Neuronal stem cell (in vitro differentiated cells): ENCODE measurements at regions not wholly inside any gene's neighbourhood (a gene's known extent, or its start where the extent isn't known, plus 50 kb on each side); places are given as distances from the start of the nearest gene placed in this dataset.
"Not testable (repeated sequence)": the region's sequence is repeated elsewhere in the genome, so short reads cannot be mapped to it uniquely, and the experiment has no call there.

Experiments used
- DNase-seq: peaks from one replicate; pipeline ENCODE4 v3.0.0-alpha.2; 2013; ENCODE audit warnings: low spot score
- H2AFZ ChIP-seq: one replicate; pipeline ENCODE4 v1.6.1; 2013; ENCODE audit warnings: mild to moderate bottlenecking, low read length, inconsistent platforms
- H2AK5ac ChIP-seq: 2 replicates; pipeline ENCODE4 v1.6.1; 2013; ENCODE audit warnings: low read depth, mild to moderate bottlenecking, inconsistent platforms, low read length, moderate library complexity, mixed read lengths
- H2BK120ac ChIP-seq: 2 replicates; pipeline ENCODE4 v1.6.1; 2013; ENCODE audit warnings: low read depth, mild to moderate bottlenecking, inconsistent platforms, low read length, moderate library complexity, mixed read lengths
- H2BK12ac ChIP-seq: one replicate; pipeline ENCODE4 v1.6.1; 2013; ENCODE audit warnings: low read length, inconsistent platforms
- H2BK15ac ChIP-seq: 2 replicates; pipeline ENCODE4 v1.6.1; 2013; ENCODE audit warnings: mild to moderate bottlenecking, low read length, inconsistent platforms, mixed read lengths
- H2BK5ac ChIP-seq: one replicate; pipeline ENCODE4 v1.6.1; 2013; ENCODE audit warnings: inconsistent platforms, mild to moderate bottlenecking, low read length, moderate library complexity
- H3K14ac ChIP-seq: one replicate; pipeline ENCODE4 v1.6.1; 2013; ENCODE audit warnings: low read length, inconsistent platforms
- H3K18ac ChIP-seq: 2 replicates; pipeline ENCODE4 v1.6.1; 2013; ENCODE audit warnings: low read length, inconsistent platforms
- H3K23ac ChIP-seq: 2 replicates; pipeline ENCODE4 v1.6.1; 2013; ENCODE audit warnings: low read depth, mild to moderate bottlenecking, mixed read lengths, low read length, inconsistent platforms; ENCODE audit not compliant: poor library complexity
- H3K27ac ChIP-seq: replicated peaks from 3 replicates; pipeline ENCODE4 v1.5.1; 2013; ENCODE audit warnings: low read length, inconsistent platforms
- H3K27me3 ChIP-seq, 3 experiments: 2 replicates each; pipeline ENCODE4 v1.6.1; 2013; ENCODE audit warnings: low read length in 3 of 3, mild to moderate bottlenecking in 2 of 3, inconsistent platforms in 1 of 3, low read depth in 1 of 3, mixed read lengths in 1 of 3, moderate library complexity in 1 of 3; ENCODE audit not compliant: control insufficient read depth in 3 of 3, insufficient read depth in 3 of 3
- H3K36me3 ChIP-seq, 2 donors: replicated peaks in 1 of 2; 2 replicates each; pipeline ENCODE4 v1.6.1; 2013; ENCODE audit warnings: low read length in 2 of 2; ENCODE audit not compliant: control insufficient read depth in 2 of 2, insufficient read depth in 2 of 2
- H3K4ac ChIP-seq: 2 replicates; pipeline ENCODE4 v1.6.1; 2013; ENCODE audit warnings: inconsistent platforms, mild to moderate bottlenecking, low read length, moderate library complexity
- H3K4me1 ChIP-seq, 2 donors: 1 replicate in 1 of 2; 2 replicates in 1 of 2; pipeline ENCODE4 v1.6.1; 2013; ENCODE audit warnings: low read length in 2 of 2, low read depth in 1 of 2; ENCODE audit not compliant: control insufficient read depth in 2 of 2, insufficient read depth in 1 of 2
- H3K4me2 ChIP-seq: one replicate; pipeline ENCODE4 v1.6.1; 2013; ENCODE audit warnings: mild to moderate bottlenecking, low read length, inconsistent platforms; ENCODE audit not compliant: insufficient read depth, poor library complexity, severe bottlenecking
- H3K4me3 ChIP-seq, 2 donors: 2 replicates each; pipeline ENCODE4 v1.5.1; 2013; ENCODE audit warnings: low read length in 2 of 2, mild to moderate bottlenecking in 2 of 2, inconsistent platforms in 1 of 2, moderate library complexity in 1 of 2
- H3K79me1 ChIP-seq: one replicate; pipeline ENCODE4 v1.6.1; 2013; ENCODE audit warnings: low read depth, mild to moderate bottlenecking, inconsistent platforms, low read length, moderate library complexity
- H3K9ac ChIP-seq: one replicate; pipeline ENCODE4 v1.6.1; 2013; ENCODE audit warnings: mild to moderate bottlenecking, low read depth, low read length, inconsistent platforms; ENCODE audit not compliant: poor library complexity
- H3K9me3 ChIP-seq, 2 donors: replicated peaks in 1 of 2; 2 replicates each; pipeline versions ENCODE3 to v1.6.1; 2013; ENCODE audit warnings: low read length in 2 of 2, mild to moderate bottlenecking in 2 of 2, inconsistent platforms in 1 of 2, low read depth in 1 of 2, mixed read lengths in 1 of 2, moderate library complexity in 1 of 2; ENCODE audit not compliant: control insufficient read depth in 2 of 2, insufficient read depth in 1 of 2
- H4K8ac ChIP-seq: one replicate; pipeline ENCODE4 v1.6.1; 2013; ENCODE audit warnings: low read depth, mild to moderate bottlenecking, inconsistent platforms, low read length, moderate library complexity
- H4K91ac ChIP-seq: one replicate; pipeline ENCODE4 v1.6.1; 2013; ENCODE audit warnings: low read length, low read depth, mild to moderate bottlenecking, inconsistent platforms; ENCODE audit not compliant: poor library complexity
- WGBS, 2 donors: extraction: QIAGEN DNeasy Blood & Tissue Kit; methylation state at CpG; one replicate each; pipeline ENCODE4 v1.1.7; 2013; ENCODE audit warnings: missing lambda C conversion rate in 2 of 2, mixed read lengths in 1 of 2; ENCODE audit not compliant: insufficient read length in 2 of 2, insufficient replicate concordance in 1 of 2; ENCODE audit errors: extremely low coverage in 2 of 2; 5-methylcytosine and 5-hydroxymethylcytosine counted together

- not testable (repeated sequence) for H3K4me3 ChIP-seq, H3K4ac ChIP-seq, H2BK15ac ChIP-seq, DNase-seq, H3K27ac ChIP-seq, H2AFZ ChIP-seq, H4K91ac ChIP-seq, H3K14ac ChIP-seq, H2BK12ac ChIP-seq, H3K9ac ChIP-seq, H2BK5ac ChIP-seq, H3K4me2 ChIP-seq, H3K18ac ChIP-seq, H3K27me3 ChIP-seq, H2BK120ac ChIP-seq, H3K9me3 ChIP-seq, H3K36me3 ChIP-seq, H2AK5ac ChIP-seq, H4K8ac ChIP-seq, H3K23ac ChIP-seq, H3K79me1 ChIP-seq, H3K4me1 ChIP-seq
- WGBS, 2 donors, result no CpG with 5 or more reads among the region's 23 CpGs
Observed at GRCh38 chrX:83749736-83750135, 111.2 kb upstream of the CYLC1 start.

GRCh38 chrX:83750451-83750850 is 110.5 kb upstream of the CYLC1 start:
- H3K4me3 ChIP-seq, result not testable (repeated sequence)
- WGBS, 2 donors, result no CpG with 5 or more reads among the region's 15 CpGs

GRCh38 chrX:83759872-83760271 is 101.1 kb upstream of the CYLC1 start:
- no peak overlapping the region for H3K18ac ChIP-seq

More at GRCh38 chrX:83750451-83750850, 110.5 kb upstream of the CYLC1 start:
- H3K4ac ChIP-seq, H2AFZ ChIP-seq, H2BK5ac ChIP-seq, H3K18ac ChIP-seq, H3K4me2 ChIP-seq, H3K9ac ChIP-seq, H2BK12ac ChIP-seq, H3K79me1 ChIP-seq, DNase-seq, H3K23ac ChIP-seq, H4K91ac ChIP-seq, H3K9me3 ChIP-seq, H3K36me3 ChIP-seq, H4K8ac ChIP-seq, H3K4me1 ChIP-seq, H2AK5ac ChIP-seq, H3K27ac ChIP-seq, H3K14ac ChIP-seq, H2BK15ac ChIP-seq, H2BK120ac ChIP-seq, H3K27me3 ChIP-seq: not testable (repeated sequence)

GRCh38 chrX:83771664-83772063 is 89.3 kb upstream of the CYLC1 start:
- Histone ChIP-seq H4K8ac (no peak overlapping the region), H3K14ac (no peak overlapping the region), H2BK5ac (no peak overlapping the region), H2AFZ (no peak overlapping the region), H3K4me1 (no peaks in the 10 kb centered on the region), H3K4ac (no peak overlapping the region), H3K36me3 (no peaks in the 10 kb centered on the region), H2BK12ac (no peak overlapping the region), H2AK5ac (no peak overlapping the region), H3K27ac (no peak overlapping the region), H3K4me2 (no peak overlapping the region), H3K4me3 (no peak overlapping the region), H2BK120ac (no peak overlapping the region), H2BK15ac (no peak overlapping the region), H4K91ac (no peak overlapping the region), H3K23ac (no peak overlapping the region), H3K18ac (no peak overlapping the region), H3K79me1 (no peaks in the 10 kb centered on the region), H3K27me3 (no peaks in the 10 kb centered on the region), H3K9ac (no peak overlapping the region), H3K9me3 (no peaks in the 10 kb centered on the region)
- DNase-seq, result no peak
- no CpG with 5 or more reads among the region's 1 CpG for WGBS, 2 donors

More at GRCh38 chrX:83759872-83760271, 101.1 kb upstream of the CYLC1 start:
- H4K8ac ChIP-seq, result no peak overlapping the region
- H2BK15ac ChIP-seq, result no peak overlapping the region
- WGBS, 2 donors, result no CpG with 5 or more reads among the region's 1 CpG
- no peaks in the 10 kb centered on the region for H3K9me3 ChIP-seq
- H3K9ac ChIP-seq, result no peak overlapping the region
- H3K79me1 ChIP-seq, result no peaks in the 10 kb centered on the region
- H3K4ac ChIP-seq, result no peak overlapping the region
- no peaks in the 10 kb centered on the region for H3K36me3 ChIP-seq
- H2BK5ac ChIP-seq, result no peak overlapping the region
- H3K14ac ChIP-seq, result no peak overlapping the region
- no peak overlapping the region for H3K4me3 ChIP-seq
- H2BK12ac ChIP-seq, result no peak overlapping the region
- no peak overlapping the region for H2AK5ac ChIP-seq
- H2AFZ ChIP-seq, result no peak overlapping the region
- no peak overlapping the region for H4K91ac ChIP-seq
- H3K27me3 ChIP-seq, result no peaks in the 10 kb centered on the region
- H3K4me1 ChIP-seq, result no peaks in the 10 kb centered on the region
- peak; percentile 23 for DNase-seq
- H3K27ac ChIP-seq, result no peak overlapping the region
- no peak overlapping the region for H2BK120ac ChIP-seq
- no peak overlapping the region for H3K23ac ChIP-seq
- no peak overlapping the region for H3K4me2 ChIP-seq
